ENCODE measurements at regions not wholly inside any gene's neighbourhood (a gene's known extent, or its start where the extent isn't known, plus 50 kb on each side); places are given as distances from the start of the nearest gene placed in this dataset.
A peak's percentile ranks its signal among the peaks of the same experiment; 100 is the strongest.

- H3K36me3 Mint-ChIP-seq = no peaks in the 10 kb centered on the region
- 80% methylated on average over 41 of the region's 41 CpGs for whole genome bisulfite sequencing (ENCODE audit: insufficient coverage)
- no peak overlapping the region for H3K27ac ChIP-seq (ENCODE audit: low read length)
- no peak for DNase-seq
- no peak overlapping the region for H3K4me3 Mint-ChIP-seq
- no peak overlapping the region for H3K27ac Mint-ChIP-seq
- H3K27me3 ChIP-seq (ENCODE audit: control insufficient read depth, insufficient read depth, low read length) = no peaks in the 10 kb centered on the region
- intact Hi-C loops (cut with micrococcal nuclease) = no loop called here
- H3K36me3 ChIP-seq (ENCODE audit: control insufficient read depth, insufficient read depth, low read length) = no peaks in the 10 kb centered on the region
- H3K27me3 Mint-ChIP-seq (ENCODE audit: low read depth in 2 of 2) = no peaks in the 10 kb centered on the region
- H3K9me3 ChIP-seq (ENCODE audit: control insufficient read depth, insufficient read depth, low read length) = peaks cover 9% of the 10 kb centered on the region
- H3K4me1 ChIP-seq (ENCODE audit: control insufficient read depth, insufficient read depth, low read length) = no peaks in the 10 kb centered on the region
- TF ChIP-seq CTCF (IDR thresholded peaks at IDR 0.05) = no peak
- H3K9me3 Mint-ChIP-seq = peaks cover 11 to 13% of the 10 kb centered on the region in 2 donors
- H3K4me3 ChIP-seq (ENCODE audit: low read length) = no peak overlapping the region
- no peak for ATAC-seq
- peaks cover 0 to 16% of the 10 kb centered on the region in 2 donors for H3K4me1 Mint-ChIP-seq
Observed at GRCh38 chrX:437661-438390, 51.1 kb upstream of the PPP2R3B start.

- Mint-ChIP-seq H3K4me3 (no peak overlapping the region), H3K9me3 (peaks cover 11 to 13% of the 10 kb centered on the region in 2 donors), H3K27ac (no peak overlapping the region), H3K27me3 (ENCODE audit: low read depth in 2 of 2) (peaks cover 4 to 12% of the 10 kb centered on the region in 2 donors), H3K4me1 (peaks cover 0 to 19% of the 10 kb centered on the region in 2 donors), H3K36me3 (no peaks in the 10 kb centered on the region)
- ATAC-seq = peak in 1 of 3 donors; percentile 16
- Histone ChIP-seq H3K36me3 (ENCODE audit: control insufficient read depth, insufficient read depth, low read length) (no peaks in the 10 kb centered on the region), H3K4me3 (ENCODE audit: low read length) (no peak overlapping the region), H3K27ac (ENCODE audit: low read length) (no peak overlapping the region), H3K27me3 (ENCODE audit: control insufficient read depth, insufficient read depth, low read length) (no peaks in the 10 kb centered on the region), H3K9me3 (ENCODE audit: control insufficient read depth, insufficient read depth, low read length) (peaks cover 9% of the 10 kb centered on the region), H3K4me1 (ENCODE audit: control insufficient read depth, insufficient read depth, low read length) (no peaks in the 10 kb centered on the region)
- 96% methylated on average over 4 of the region's 7 CpGs for WGBS (ENCODE audit: insufficient coverage)
- DNase-seq = no peak
- no peak for TF ChIP-seq CTCF (IDR thresholded peaks at IDR 0.05)
- intact Hi-C loops (cut with micrococcal nuclease) = no loop called here
Observed at GRCh38 chrX:439241-439640, 52.5 kb upstream of the PPP2R3B start.

GRCh38 chrX:439719-440118, 53.0 kb upstream of the PPP2R3B start:
- no peak for TF ChIP-seq CTCF (IDR thresholded peaks at IDR 0.05)
- 97% methylated on average over 9 of the region's 9 CpGs for WGBS (ENCODE audit: insufficient coverage)
- peaks cover 11 to 13% of the 10 kb centered on the region in 2 donors for H3K9me3 Mint-ChIP-seq

GRCh38 chrX:440636-441035, 53.9 kb upstream of the PPP2R3B start:
- Histone ChIP-seq H3K27me3 (ENCODE audit: control insufficient read depth, insufficient read depth, low read length) (no peaks in the 10 kb centered on the region), H3K9me3 (ENCODE audit: control insufficient read depth, insufficient read depth, low read length) (peaks cover 9% of the 10 kb centered on the region), H3K4me1 (ENCODE audit: control insufficient read depth, insufficient read depth, low read length) (no peaks in the 10 kb centered on the region), H3K36me3 (ENCODE audit: control insufficient read depth, insufficient read depth, low read length) (no peaks in the 10 kb centered on the region), H3K27ac (ENCODE audit: low read length) (no peak overlapping the region), H3K4me3 (ENCODE audit: low read length) (no peak overlapping the region)
- Mint-ChIP-seq H3K9me3 (peaks cover 11 to 13% of the 10 kb centered on the region in 2 donors), H3K36me3 (no peaks in the 10 kb centered on the region), H3K27ac (no peak overlapping the region), H3K27me3 (ENCODE audit: low read depth in 2 of 2) (peaks cover 4 to 14% of the 10 kb centered on the region in 2 donors), H3K4me1 (peaks cover 0 to 21% of the 10 kb centered on the region in 2 donors), H3K4me3 (no peak overlapping the region)
- no peak for ATAC-seq
- TF ChIP-seq CTCF (IDR thresholded peaks at IDR 0.05) = no peak
- DNase-seq = no peak
- intact Hi-C loops (cut with micrococcal nuclease) = no loop called here
- WGBS (ENCODE audit: insufficient coverage) = 92% methylated on average over 14 of the region's 14 CpGs

More at GRCh38 chrX:439719-440118, 53.0 kb upstream of the PPP2R3B start:
- Mint-ChIP-seq H3K27ac (no peak overlapping the region), H3K4me1 (peaks cover 0 to 21% of the 10 kb centered on the region in 2 donors), H3K36me3 (no peaks in the 10 kb centered on the region), H3K27me3 (ENCODE audit: low read depth in 2 of 2) (peaks cover 4 to 14% of the 10 kb centered on the region in 2 donors), H3K4me3 (no peak overlapping the region)
- no peaks in the 10 kb centered on the region for H3K4me1 ChIP-seq (ENCODE audit: control insufficient read depth, insufficient read depth, low read length)
- H3K27me3 ChIP-seq (ENCODE audit: control insufficient read depth, insufficient read depth, low read length) = no peaks in the 10 kb centered on the region
- H3K9me3 ChIP-seq (ENCODE audit: control insufficient read depth, insufficient read depth, low read length) = peaks cover 9% of the 10 kb centered on the region
- H3K4me3 ChIP-seq (ENCODE audit: low read length) = no peak overlapping the region
- DNase-seq (no peak), ATAC-seq (peak in 1 of 3 donors; percentile 43)
- H3K27ac ChIP-seq (ENCODE audit: low read length) = no peak overlapping the region
- no peaks in the 10 kb centered on the region for H3K36me3 ChIP-seq (ENCODE audit: control insufficient read depth, insufficient read depth, low read length)
- intact Hi-C loops (cut with micrococcal nuclease) = no loop called here
